ENCODE measurements at regions not wholly inside any gene's neighbourhood (a gene's known extent, or its start where the extent isn't known, plus 50 kb on each side); places are given as distances from the start of the nearest gene placed in this dataset.

DNA sequence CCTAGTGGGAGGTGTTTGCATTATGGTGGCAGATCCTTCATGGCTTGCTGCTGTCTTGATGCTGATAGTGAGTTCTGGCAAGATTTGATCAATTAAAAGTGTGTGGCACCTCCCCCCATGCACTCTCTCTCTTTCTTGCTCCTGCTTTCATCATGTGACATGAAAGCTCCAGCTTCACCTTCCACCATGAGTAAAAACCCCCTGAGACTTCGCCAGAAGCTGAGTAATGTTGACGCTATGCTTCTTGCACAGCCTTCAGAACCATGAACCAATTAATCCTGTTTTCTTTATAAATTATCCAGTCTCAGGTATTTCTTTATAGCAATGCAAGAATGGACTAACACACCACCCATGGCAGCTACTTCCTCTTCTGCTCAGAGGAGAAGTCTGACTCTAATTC, 2181.4 kb upstream of the PIK3C3 start:
- no peak for DNase-seq

- DNase-seq: no peak
Observed at GRCh38 chr18:39772155-39772919, 2182.7 kb upstream of the PIK3C3 start.

- no peak for DNase-seq
Observed at GRCh38 chr18:39770399-39770798, 2184.6 kb upstream of the PIK3C3 start.

DNA sequence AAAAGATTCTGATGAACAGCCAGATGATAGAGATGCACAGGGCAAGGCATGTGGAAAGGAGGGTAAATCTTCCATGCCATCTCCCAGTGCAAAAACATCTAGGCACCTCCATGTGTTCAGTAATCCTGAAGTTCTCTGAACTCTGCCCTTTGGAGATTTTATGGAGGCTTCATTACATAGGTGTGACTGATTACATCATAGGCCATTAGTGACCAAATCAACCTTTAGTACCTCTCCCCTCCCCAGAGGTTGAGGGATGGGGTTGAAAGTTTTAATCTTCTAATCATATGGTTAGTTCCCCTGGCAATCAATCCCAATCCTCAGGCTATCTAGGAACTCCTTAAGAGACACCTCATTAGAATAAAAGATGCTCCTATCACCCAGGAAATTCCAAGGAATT, 2190.2 kb upstream of the PIK3C3 start:
- no peak for DNase-seq

- no peak for DNase-seq
Observed at GRCh38 chr18:39761273-39761672, 2193.8 kb upstream of the PIK3C3 start.

DNA sequence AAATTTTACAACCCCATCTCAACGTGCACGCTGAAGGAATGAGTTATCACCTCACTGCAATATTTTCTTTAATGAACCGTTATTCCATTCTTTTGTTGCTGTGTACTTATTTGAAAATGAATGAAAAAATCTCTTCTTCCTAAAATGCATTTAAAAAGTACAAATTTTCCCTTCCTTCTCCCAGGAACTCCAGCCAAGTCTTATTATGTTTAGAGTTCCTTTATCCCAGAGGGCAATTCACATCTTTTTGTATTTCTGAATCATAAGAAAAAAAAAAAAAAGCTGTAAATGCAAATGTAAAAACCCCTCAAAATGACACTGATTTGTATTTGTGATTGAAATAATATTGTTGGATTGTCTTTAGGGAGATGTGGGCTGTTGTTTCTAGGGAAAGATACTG, 2194.3 kb upstream of the CELF4 start:
- DNase-seq: peak; percentile 8

DNA sequence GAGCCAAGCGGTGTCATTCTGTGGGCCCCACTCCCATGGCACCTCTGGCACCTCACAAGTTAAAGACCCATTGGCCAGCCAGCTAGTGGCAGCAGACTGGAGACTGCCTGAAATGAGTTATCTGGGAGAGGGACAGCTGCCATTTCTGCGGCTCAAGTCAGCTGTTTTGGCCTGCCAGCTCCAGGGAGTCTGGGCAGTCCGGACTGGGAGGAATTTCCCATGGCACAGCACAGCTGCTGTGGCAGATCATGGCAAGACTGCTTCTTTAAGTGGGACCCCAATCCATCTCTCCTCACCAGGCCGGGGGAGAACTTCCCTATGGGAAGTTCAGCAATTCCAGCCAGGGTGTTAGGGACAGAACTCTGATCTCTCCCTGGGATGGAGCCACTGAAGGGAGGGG, 2187.6 kb upstream of the CELF4 start:
- no peak for DNase-seq

DNA sequence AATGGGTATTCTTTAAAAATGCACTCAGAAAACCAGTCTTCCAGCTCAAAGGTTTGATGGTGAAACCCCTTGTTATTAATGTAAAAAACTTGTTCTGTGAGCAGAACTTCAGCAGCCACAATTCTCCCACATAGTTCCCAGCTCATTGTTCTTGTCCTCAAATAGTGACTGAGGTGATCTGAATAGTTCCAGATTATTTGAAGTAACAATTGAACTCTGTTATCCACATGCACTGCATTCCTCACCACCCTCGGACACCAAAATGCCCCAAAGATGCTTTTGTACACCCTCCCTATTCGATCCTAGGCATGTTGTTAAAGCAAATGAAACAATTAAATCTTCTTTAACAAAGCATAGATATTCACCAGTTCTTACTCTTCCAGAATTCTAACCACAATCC, 2186.8 kb upstream of the CELF4 start:
- DNase-seq: no peak

DNA sequence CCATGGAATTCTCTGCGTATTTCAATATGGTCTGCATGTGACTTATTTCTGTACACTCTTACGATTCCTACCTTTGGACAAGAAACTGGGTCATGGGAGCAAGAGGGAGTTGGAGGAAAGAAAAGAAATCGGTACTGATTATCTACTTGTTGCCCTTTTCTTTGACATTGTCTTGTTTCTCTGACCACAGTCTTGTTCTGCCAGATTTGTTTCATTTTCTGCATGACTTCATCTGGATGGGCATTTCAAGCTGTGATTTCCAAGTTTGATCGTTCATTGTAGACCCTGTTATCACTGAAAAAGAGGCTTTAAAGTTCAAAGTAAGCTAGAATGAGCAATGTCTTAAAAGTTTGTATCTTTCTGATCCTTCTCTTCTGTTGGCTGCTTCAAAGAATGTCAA, 2186.3 kb upstream of the CELF4 start:
- DNase-seq: no peak

- DNase-seq: no peak
Observed at GRCh38 chr18:39751161-39751560, 2185.6 kb upstream of the CELF4 start.

DNA sequence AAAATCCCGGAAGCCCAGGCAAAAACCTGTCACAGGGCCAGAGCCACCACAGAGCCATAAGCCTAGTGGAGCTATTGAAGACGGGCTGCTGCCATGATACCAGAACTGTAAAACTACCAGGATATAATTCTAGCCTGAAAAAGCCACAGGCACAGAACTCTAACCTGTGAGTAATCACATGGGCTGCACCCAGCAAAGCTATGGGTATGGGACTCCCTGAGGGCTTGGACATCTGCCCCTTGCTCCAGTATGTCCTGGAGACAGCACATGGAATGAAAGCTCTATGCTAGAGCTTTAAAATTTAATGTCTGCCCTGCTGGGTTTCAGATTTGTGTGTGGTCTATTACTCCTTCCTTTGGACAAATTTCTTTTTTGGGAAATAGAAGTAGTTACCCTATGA, 2183.6 kb upstream of the CELF4 start:
- no peak for DNase-seq

DNA sequence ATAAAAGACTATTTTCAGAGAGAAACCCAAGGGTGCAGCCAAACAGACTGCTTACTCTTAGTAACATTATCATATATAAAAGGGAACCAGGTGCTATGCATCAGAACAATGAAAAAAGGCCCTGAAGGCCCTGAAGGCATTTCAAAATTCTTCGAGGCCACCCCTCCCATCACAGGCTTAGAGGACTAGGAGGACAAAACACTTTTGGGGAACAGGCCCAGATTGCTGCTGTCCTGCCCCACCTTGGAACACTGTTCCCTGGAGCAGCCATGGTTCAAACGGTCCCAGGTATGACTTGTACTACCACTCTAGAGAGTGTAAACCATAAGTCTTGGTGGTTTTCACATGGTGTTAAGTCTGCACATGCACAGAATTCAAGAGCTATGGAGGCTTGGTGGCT, 2183.1 kb upstream of the CELF4 start:
- no peak for DNase-seq

DNA sequence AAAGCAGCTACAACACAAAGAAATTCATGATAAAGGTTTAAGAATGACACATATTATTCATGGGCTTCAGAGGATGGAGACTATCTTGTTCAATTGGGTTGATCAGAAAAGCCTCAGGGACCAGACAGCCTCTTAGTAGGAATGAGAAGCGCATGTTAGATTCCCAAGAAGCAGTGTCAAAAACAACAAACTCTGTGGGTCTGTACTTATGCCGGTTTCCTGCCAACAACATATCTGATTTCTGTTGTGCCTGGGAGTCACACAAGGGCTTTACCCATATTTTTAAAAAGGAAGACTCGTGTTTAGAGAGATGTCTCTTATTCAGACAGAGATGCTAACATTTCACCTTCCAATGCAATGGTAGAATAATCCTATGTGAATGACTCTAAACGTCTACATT, 2180.6 kb upstream of the CELF4 start:
- no peak for DNase-seq

DNA sequence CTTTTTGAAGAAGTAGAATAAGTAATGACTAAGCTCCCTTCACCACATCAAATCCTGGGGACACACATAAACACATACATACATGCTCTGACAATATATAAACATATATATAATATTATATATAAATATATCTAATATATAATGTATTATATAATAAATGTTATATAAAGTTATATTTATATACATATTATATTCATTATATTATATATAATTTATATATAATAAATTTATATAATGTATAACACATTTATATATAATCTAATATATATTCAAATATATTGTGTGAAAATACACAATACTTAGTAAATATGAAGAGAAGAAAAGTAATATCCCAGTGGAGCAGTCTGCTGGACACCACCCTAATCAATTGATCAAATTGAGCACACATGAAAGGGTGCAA, 2177.9 kb upstream of the CELF4 start:
- no peak for DNase-seq

- DNase-seq: no peak
Observed at GRCh38 chr18:39741755-39742466, 2176.3 kb upstream of the CELF4 start.

GRCh38 chr18:39737869-39738268, 2172.3 kb upstream of the CELF4 start:
- no peak for DNase-seq

GRCh38 chr18:39732918-39733317, 2167.3 kb upstream of the CELF4 start:
- no peak for DNase-seq

DNA sequence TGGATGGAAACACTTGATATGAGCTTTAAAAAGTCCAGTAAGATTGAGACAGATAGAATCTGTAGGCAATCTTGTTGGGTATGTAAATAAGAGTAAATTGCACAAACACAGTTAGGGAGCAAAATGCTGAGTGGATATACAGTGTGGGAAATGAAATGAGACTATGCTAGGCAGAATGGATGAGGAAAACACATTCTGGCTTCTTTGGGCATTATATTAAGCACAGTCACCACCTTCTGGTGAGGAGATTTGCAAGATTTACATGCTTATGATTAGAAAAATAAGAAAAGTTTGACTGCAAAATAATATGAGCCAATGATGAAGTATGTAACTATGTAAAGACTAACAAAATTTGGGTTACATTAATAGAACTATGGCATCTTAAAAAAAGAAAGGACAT, 2165.0 kb upstream of the CELF4 start:
- DNase-seq: no peak

DNA sequence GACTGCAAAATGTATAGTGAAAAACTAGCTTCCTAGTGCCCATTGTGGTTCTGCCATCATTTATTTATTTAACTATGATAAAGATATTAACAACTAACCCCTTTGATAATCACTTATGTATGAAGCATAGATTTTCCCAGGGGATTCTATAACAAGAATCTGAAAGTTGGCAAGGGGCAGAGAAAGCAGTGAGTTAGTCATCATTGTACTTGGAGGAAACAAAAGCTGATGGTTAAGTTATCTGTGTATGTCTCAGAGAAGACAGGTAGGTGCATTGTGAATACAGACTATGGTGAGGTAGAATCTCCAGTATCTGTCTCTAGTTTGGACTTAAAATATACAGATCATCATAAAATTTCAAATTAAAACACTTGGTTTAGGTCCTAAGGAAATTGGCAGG, 2159.1 kb upstream of the CELF4 start:
- no peak for DNase-seq

GRCh38 chr18:39721712-39722111, 2156.1 kb upstream of the CELF4 start:
- DNase-seq: no peak

GRCh38 chr18:39713961-39714360, 2148.4 kb upstream of the CELF4 start:
- no peak for DNase-seq

- no peak for DNase-seq
Observed at GRCh38 chr18:39711701-39712100, 2146.1 kb upstream of the CELF4 start.

DNA sequence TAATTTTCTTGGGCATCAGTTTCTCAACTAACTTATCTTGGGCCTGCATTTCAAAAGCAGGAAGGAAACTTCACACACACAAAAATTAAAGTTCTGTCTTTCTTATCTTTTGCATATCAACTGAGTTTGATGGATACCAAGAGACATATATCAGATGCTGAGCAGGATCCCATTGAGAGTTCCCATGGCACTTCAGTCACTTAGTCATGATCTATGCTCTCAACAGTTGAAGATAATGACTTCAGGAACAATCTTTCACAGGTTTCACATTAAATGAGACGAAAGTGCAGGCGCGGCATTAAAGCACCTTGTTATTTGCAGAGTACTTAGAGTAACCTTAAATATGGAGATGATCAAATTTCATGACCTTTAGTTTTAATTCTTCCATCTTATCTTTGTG, 2139.8 kb upstream of the CELF4 start:
- no peak for DNase-seq

GRCh38 chr18:39702888-39703287, 2137.3 kb upstream of the CELF4 start:
- DNase-seq: no peak

DNA sequence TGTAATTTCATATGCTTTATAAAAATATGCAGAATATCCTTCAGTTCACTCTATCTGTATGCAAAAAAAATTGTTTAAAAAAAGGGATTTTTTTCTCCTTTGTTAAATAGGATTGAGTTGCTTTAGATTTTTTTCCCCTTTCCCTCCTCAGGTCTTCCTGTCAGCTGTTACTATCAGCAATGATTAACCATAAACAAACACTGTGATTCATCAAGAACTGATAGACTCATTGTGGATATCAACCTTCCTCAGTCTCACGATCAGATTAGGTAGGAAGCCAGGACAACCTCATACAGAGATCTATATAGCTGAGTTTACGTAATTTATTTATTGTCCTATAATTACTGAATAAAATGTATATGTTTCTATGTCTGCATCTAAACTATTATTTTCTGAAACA, 2136.2 kb upstream of the CELF4 start:
- no peak for DNase-seq

Data from hindlimb muscle (tissue), 1 donor.